GM18498 (cell line): ENCODE measurements at regions not wholly inside any gene's neighbourhood (a gene's known extent, or its start where the extent isn't known, plus 50 kb on each side); places are given as distances from the start of the nearest gene placed in this dataset.

Experiments used
- ATAC-seq: cut with Tn5 transposase; IDR thresholded peaks from one replicate; pipeline ENCODE4 v1.9.1; 2021; ENCODE audit warnings: mild to moderate bottlenecking, moderate library complexity; ENCODE audit not compliant: unreplicated experiment

DNA sequence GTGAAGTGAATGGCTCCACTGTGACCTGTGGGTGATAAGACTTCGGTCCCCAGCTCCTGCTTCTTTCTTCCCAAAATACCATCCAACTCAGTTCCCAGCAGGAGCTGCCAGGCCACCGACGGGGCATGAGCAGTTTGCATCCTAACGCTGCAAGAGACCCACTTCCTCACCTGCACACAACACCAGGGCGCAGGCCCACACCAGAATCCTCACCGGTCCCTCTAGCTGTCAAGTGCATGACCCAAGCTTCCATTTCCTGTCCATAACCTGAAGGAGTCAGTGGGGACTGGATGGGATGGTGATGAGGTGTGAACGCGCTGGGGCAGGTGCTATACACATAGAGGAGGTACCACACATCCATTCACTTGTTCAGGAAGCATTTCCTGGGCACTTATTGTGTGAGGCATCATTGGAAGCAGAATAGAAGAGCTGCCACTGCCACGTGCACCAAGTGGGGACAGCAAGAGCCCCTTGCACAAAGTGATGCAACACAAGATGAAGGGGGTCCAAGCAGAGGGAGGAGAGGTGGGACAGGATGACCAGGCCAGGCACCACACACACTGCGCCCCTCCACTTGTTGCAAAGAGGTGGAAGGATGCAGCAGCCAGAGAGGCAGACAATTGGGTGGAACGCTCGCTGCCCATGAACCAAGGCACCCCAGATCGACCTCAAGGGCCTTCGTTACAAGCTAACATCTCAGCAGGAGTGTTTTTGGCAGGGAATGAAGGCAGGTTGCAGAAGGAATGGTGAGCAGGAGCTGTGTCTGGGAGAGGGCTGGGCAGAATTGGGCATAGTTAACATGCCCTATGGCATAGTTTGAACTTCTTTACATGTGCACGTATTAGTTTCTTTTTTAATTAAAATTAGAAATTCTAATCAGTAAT is 605.8 kb upstream of the MGMT start:
- ATAC-seq = no peak

DNA sequence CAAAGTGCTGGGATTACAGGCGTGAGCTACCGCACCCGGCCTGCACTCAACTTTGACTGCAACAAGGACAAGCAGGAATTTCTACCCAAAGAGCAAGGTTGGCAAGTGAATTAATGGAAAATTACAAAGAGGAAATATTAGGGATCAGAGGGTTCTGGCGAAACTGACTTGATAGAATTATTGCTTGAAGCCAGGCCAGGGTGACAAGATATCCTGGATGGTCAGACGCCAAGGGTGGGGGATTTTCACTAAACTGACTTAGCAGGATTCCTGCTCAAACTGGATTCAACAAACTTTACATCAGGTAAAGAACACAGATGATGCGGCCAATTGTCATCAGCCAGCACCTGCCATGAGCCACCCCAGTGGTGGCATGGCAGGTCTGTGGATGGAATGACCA is 603.6 kb upstream of the MGMT start:
- no peak for ATAC-seq

DNA sequence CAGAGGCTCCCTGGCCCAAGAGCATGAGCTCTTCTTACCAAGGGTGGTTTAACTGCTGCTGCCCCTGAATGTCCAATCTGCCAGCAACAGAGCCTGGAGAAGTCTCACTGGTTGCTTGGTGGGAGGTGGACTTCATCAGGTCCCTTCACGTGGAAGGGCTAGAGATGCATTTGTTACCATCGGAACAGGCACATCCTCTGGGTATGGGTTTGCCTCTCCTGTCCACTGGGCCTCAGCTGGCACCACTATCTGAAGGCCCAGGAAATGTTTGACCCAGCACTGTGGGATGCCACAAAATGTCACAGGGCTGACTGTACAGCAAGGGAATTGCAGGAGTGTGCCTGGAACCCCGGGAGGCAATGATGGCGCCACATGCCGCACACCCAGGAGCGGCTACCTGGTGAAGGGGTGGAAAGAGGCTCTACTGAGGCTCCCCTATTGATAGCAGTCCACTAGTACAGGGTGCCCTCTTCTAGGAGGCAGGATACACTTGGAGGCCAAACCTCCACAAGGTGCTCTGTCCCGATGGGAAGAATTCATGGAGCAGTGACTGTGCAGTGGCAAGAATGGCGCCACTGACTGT is 603.1 kb upstream of the MGMT start:
- ATAC-seq = no peak

DNA sequence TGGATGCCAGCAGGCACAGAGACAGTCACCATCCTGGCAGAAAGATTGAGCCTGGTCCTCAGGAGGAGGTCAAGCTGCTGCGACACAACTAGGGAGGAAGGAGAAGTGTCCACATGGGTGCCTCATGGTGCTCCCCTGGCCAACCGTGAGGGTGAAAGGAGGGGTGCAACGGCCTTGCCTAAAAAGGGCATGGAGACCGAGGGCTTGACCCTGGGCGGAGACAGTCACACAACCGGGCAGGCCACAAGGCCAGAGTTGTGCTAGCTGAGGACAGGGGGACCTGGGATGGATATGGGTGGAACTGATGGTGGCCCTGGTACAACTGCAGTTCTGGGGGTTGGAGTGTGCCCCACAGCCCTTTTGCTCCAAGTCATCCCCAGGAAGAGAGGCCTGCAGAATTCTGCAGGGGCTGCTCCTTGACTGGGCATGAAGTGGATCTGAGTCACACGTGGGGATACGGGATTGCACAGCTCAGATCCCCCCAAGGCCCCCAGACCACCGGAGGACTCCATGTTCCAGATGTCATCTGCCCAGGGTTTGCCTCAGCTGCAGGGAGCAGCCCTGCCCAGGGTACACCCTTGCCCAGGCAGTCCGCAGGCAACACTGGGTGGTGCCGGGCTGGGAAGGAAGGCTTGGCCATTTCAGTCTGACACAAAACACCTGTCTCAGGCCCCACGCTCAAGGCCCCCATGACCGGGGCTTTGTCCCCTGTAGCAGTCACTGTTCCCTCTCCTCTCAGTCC is 602.3 kb upstream of the MGMT start:
- ATAC-seq = no peak

DNA sequence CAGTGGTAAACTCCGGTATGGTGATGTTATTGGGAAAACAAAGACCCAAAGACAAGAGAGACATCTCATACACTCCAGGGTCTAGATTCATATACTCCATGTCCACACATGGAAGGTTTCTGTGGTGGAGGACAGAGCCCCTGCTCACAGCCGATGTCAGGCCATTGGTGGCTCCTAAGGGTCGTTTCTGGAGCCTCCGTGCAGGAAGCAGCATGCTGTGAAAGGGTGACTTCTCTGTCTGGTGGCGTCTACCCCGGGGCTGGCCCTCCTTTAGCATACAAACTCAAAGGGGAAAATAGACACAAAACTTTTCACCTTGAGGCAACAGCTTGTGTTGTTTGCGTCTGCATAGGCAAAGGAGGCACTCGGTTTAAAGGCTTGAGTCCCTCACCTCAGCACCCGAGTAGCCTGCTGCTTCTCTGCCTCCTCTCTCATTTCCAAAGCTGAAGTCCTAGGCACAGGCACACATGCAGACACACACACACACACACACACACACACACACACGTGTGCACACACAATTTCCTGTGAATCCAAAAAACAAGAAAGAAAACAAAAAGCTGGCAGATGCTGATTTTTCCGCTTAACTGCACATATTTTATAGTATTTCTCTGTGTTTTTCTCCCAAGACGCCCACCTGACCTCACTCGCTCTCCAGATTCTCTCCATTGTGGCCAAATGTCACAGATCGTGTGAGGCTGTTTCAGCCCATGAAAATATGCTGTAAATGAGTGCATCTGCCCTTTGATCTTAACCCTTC is 601.4 kb upstream of the MGMT start:
- no peak for ATAC-seq

DNA sequence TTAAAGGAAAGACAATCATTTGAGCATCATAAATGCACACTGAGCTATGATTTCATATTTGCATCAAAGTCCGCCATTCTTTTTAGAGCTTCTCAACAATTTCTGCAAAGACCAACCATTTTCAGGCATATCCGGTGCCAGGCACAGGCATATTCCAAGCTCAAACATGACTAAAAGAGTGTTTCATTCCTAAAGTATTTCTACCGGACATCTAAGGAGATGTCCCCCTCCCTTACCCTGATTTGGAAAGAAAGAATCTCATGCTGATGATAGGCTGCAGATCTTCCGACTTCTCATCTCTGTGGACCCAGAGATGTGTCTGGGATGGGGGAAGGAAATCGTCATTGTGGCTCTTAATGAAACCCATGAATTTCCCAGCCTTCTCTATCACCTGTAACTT is 600.5 kb upstream of the MGMT start:
- ATAC-seq = no peak

DNA sequence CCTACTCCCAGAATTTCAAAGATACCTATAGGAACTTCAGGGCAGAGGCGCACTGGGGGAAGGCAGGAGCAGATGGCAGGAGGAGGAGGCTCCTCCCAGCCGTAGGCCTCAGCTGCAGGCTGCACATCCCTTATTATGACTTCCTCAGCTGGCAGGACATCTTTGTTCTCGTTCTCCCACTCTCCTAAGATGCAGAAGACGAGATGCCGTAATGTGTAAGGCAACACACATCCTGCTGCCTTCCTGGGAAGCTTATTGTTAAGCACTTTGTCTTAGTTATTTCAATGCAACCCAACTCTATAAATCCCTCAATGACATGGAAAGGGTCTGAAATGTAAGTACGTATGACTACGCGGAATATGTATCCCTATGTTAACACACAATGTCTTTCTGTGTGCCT is 599.8 kb upstream of the MGMT start:
- ATAC-seq = no peak

DNA sequence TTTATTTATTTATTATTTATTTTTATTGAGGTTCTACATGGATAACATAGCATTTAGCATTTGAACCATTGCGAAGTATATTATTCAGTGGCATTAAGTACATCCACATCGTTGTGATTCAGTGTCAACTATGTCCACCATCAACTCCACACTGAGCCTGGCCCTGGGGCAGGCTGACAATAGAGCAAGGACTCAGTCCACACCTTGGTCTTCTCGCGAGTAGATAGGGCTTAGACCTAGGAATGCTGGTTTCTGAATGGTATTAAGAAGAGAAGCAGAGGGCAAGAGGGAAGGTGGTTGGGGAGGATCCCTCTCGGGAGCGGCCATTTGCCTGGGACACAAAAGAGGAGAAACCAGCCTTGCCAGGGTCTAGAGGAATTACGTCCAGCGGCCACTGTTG is 599.2 kb upstream of the MGMT start:
- ATAC-seq = no peak

DNA sequence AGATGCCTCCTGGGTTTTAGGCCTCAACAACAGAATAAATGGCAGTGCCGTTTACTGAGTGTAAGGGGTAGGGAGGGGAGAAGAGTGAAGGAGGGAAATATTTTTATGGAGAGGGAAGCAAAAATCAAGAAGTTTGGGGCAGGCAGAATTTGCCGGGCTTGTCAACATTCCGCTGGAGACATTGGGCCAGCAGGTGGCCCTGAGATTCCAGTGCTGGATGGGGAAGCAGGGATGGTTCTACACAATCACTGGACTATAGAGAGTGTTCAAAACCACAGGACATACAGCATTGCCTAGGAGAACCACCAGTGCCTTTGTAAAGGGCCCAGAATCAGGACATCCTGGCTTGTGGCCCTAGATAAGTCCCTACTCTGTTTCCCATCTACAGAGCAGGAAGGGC is 598.6 kb upstream of the MGMT start:
- no peak for ATAC-seq

DNA sequence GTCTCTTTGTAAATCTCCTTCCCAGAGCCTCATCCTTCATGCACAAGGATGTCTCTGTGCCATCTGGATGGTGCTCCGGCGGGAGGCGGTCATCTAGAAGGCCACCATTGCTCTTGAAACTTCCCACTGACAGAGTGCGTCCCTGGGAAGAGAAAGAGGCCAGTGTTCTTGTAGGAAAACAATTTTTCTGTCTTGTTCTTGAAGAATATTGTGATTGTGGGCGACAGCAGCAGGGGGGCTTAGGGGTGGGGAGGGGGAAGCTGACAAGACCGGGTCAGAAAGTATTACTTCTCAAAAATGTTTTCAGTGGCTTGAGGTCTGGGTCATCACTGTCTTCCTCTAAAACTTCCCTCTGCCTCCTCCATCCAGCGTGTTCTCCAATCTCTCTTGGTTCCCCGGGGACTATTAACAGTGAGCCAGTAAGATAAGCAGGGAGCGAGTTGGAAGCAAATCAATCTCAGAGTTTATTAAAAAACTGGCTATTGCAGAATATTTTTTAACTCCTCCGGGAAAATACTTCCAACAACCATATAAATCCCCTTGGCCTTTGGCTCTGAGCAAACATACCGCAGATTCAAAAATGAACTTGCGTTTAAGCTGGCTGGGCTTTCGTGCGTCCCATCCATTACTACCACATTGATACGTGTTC is 597.8 kb upstream of the MGMT start:
- no peak for ATAC-seq

DNA sequence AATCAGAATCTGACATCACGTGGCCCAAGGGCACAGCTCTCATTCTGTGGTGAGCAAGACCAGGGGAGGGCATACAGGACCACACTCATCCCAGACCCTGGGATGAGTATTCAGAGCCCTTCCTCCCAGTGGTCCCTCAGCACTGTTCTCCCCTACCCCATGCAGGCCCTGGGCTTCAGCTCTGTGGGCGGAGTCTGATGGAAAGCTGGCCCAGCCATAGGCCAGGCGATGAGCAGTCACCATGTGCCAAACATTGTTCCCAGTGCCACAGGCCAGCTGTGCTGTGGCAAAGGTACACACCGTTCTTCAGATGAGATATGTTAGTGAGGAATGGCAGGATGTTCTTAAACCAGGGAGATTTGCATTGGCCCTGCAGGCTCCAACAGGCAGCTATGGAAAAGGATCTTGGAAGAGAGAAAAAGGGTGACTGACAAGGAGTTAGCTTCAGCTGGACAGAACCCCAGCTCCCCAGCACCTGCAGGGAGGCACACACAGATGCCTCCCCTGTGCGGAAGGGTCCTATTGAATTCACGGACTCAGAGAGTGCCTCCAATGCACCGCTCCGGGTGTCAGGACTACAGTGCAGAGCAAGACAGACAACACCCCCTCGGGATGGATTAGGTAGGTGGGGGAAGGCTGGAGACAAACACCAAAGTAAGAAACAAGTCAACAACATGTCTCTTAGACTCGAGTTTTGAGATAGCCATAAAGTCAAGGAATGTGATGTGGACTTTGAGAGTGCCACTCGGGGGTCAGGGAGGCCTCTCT is 596.0 kb upstream of the MGMT start:
- no peak for ATAC-seq

DNA sequence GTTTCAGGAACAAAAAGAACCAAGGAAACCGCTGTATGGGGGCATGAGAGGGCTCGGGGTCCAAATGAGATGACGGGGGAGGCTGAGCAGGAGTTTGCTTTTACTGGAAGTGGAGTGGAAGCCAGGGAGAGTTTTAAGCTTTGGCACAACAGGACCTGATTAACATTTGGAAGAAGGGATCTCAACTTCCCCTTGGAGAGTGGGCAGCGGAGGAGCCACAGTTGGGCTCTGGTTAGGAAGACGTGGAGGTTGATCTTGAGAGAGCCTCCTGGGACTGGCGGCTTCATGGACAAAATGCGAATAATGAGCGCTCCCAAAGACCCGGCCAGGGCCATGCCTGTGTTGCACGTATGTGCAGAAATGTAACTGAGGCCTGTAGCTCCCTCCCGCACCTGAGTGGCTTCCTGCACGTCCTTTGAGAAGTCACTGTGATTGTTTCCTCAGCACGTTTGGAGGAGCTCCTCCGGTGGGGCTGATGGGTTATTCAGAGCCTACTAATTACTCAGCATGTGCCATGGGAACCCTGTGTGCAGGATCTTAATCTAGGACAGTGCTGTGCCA is 595.3 kb upstream of the MGMT start:
- no peak for ATAC-seq

DNA sequence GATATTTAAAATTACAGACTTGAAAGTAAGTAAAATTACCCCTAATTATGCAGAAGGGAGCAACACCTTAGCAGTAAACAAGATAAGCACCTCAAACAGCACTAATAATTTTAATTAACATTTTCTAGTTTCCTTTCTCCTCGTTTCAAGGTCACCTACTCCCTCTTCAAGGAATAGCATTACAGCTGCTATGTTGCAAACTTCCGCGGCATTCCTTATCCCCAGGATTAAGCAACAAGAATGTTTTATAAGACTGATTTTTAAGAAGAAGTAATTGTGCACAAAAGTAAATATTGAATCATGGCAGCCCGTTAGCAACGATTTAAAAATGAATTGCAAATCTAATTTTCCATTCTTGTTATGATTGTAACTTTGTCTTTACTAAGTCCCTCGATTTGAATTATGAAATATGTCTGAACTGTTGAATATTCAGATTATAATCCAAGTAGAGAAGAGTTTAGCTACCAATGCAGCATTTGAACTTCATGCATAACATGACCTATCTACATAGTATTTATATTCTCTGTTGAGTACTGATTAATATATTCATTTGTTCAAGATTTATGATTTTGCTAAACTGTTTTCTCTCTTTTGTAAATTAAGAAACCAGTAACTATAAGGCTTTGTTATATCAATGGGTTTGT is 593.5 kb upstream of the MGMT start:
- no peak for ATAC-seq

DNA sequence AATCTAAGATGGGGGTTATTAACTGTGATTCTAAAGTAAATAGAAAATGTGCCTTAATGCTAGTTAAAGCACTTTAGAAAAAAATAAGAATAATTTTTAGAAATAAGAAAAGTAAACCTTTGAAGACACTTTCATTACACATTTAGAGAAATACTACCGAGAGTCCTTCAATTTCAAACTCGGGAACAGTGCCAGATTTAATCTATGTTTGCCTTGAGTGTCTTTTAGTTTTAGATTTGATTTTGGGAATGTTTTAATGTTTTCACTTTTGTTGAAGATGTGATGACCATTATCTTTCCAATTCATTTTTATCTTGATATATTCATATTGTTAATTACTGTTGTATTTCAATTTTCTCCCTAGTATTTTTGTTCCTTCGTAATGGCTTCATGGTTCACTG is 592.7 kb upstream of the MGMT start:
- ATAC-seq = no peak

DNA sequence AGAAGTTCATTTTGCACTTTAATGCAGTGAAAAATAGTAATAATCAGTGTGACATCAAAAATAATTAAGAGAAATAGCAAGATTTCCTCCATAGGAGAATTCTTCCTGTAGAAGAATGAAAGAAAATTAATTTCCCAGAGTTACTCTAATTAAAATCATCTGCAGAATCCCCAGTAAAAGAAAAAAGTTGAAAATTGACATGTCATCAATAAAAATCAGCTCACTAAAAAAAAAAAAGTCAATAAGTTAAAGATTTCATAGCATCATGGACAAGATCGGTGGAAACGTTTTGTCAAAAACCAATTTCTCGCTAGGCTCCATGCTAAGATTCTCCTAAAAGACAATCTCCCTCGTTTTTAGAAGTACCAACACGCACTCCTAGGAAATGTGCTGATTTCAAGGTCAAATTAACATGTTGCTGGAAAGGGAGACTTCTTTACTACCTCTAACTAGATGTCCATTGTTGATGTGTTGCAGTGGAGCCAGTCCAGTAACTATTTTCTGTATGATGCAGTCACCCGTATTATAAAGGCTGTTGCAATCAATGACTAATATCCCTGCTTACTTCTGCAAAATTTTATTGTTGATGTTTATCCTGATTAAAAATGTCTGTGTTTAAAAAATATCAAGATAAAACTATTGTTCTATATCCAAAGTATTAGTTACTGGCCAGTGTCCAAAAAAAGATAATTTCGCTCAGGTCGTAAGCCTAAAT is 591.9 kb upstream of the MGMT start:
- no peak for ATAC-seq

DNA sequence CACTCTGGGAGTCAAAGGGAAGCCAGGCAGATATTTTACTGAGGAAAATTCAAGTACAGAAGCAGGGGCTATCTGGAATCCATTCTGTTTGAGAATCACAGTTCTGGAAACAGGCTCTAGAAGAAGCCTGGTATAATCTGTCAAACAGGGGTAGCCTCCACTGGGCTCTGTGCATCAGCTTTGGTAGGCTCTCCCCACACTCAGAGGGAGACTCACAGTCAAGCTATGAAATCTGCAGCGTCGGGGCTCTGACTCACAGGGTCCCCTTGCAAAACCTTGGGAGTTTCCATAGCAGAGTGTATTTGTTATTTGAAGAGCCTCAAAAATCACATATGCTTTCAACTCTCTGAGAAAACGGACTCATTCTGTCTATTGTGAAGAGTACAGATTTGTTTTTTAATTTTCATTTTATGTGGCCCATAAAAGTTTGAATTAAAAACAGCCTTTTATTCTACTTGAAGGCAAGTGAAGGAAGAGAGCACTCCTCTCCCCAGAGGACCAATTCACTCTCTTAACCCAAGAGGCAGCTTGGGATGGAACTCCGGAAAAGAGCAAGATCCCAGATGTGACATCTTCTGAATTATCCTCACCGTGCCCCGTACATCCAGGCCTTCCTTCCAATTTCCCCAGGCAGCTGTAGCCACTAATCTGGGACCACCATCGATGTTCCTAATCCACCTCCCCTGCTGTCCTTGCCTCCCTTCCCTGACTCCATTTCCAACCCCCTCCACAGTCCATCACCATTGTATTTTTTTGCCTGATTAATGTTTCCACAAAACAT is 590.9 kb upstream of the MGMT start:
- no peak for ATAC-seq

DNA sequence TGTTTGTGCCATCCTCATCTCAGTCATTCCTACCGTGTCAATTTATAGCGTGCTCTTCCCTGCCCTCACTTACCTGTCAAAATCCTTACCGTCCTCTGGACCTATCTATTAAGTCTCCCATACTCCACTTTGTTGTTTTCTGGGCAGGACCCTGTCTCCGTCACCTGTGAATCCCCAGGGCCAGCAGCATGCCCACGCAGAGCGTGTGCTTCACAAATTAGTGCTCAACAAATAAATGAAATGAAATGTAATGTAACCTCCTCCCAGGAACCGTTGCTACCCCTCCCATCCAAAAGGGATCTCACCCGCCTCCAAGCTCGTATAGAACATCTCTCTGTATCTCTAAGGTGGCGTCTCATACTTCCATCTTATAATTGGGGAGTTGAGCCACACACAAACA is 589.9 kb upstream of the MGMT start:
- ATAC-seq = no peak

DNA sequence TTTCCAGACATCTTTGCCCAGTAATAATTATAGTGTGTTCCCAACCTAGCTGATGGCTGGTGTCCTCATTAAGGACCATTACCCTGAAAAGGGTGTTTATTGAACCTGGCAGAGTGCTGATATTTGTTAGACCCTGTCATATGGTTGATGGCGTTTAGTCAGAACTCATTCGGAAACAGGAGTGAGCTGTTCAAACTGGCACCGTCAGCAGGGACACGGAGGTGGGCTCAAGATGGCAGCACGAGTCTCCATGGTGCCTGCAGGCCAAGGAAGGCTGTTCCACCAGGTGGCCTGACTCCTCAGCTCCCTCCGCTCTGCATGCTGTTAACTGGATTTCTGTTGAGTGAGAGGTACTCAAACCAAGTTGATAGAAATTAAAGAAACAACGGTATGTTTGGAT is 589.1 kb upstream of the MGMT start:
- no peak for ATAC-seq
